AG10803 (cell line): ENCODE measurements at regions not wholly inside any gene's neighbourhood (a gene's known extent, or its start where the extent isn't known, plus 50 kb on each side); places are given as distances from the start of the nearest gene placed in this dataset.
"Not testable (repeated sequence)": the region's sequence is repeated elsewhere in the genome, so short reads cannot be mapped to it uniquely, and the experiment has no call there.

Experiments
- DNase-seq: peaks from one replicate; pipeline ENCODE4 v3.0.0; 2010; ENCODE audit warnings: low read depth
- H3K4me3 ChIP-seq: 2 replicates; pipeline ENCODE4 v1.5.1; 2011; ENCODE audit warnings: mild to moderate bottlenecking, low read length, control low read depth
- TF ChIP-seq, protein P1 (sequence below): conservative IDR thresholded peaks from 2 replicates; pipeline ENCODE4 v1.5.1; 2011; ENCODE audit warnings: mild to moderate bottlenecking, low read length, control low read depth, inconsistent platforms

GRCh38 chr4:131721883-131722282, 1427.2 kb upstream of the PCDH10 start:
- DNase-seq, result no peak
- TF ChIP-seq, protein P1, sequence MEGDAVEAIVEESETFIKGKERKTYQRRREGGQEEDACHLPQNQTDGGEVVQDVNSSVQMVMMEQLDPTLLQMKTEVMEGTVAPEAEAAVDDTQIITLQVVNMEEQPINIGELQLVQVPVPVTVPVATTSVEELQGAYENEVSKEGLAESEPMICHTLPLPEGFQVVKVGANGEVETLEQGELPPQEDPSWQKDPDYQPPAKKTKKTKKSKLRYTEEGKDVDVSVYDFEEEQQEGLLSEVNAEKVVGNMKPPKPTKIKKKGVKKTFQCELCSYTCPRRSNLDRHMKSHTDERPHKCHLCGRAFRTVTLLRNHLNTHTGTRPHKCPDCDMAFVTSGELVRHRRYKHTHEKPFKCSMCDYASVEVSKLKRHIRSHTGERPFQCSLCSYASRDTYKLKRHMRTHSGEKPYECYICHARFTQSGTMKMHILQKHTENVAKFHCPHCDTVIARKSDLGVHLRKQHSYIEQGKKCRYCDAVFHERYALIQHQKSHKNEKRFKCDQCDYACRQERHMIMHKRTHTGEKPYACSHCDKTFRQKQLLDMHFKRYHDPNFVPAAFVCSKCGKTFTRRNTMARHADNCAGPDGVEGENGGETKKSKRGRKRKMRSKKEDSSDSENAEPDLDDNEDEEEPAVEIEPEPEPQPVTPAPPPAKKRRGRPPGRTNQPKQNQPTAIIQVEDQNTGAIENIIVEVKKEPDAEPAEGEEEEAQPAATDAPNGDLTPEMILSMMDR, result no peak
- no peak overlapping the region for H3K4me3 ChIP-seq

- DNase-seq, H3K4me3 ChIP-seq: not testable (repeated sequence)
Measured at GRCh38 chr4:131723069-131723468, 1426.0 kb upstream of the PCDH10 start.

GRCh38 chr4:131724847-131725246, 1424.2 kb upstream of the PCDH10 start:
- not testable (repeated sequence) for H3K4me3 ChIP-seq, DNase-seq

DNA sequence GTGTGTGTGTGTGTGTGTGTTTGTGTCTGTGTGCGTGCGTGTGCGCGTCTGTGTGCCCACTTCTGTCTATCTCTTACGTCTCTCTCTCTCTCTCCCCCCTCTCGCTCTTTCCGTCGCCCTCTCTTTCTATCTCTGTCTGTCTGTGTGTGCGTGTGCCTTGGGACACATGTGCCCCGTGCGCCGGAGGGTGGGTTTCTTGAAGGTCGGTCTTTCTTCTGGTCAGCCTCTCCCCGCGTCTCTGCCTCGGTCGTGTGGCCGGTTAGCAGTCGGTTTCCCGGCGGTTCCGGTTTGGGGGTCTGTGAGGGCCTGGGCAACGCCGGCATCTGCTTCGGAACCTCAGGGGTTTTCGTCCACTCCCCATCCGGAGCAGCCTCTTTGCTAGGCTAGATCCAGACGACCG, 1423.6 kb upstream of the PCDH10 start:
- H3K4me3 ChIP-seq, DNase-seq: not testable (repeated sequence)

- H3K4me3 ChIP-seq, DNase-seq: not testable (repeated sequence)
Measured at GRCh38 chr4:131726940-131727339, 1422.2 kb upstream of the PCDH10 start.

DNA sequence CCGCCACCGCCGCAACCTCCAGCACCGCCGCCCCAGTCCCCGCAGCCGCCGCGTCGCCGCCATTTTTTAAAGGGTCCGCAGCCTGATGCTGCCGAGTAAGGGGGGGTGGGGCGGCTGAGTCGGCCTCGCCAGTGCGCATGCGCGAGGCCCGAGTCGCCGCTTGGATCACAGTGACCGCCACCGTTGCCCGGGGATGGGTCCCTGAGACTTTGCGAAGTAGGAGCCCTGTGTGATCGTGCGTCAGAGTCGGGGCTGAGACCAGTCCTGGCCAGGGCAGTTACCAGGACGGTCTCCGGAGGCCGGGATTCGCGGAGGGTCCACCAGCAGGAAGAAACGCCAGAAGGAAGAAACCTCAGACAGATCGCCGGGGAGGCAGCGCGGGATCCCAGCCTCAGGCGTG, 1421.7 kb upstream of the PCDH10 start:
- not testable (repeated sequence) for DNase-seq
- H3K4me3 ChIP-seq, result peak overlapping the region; percentile 30; the same call in 1 of the 2 replicates

- DNase-seq, result not testable (repeated sequence)
Measured at GRCh38 chr4:131729205-131729604, 1419.9 kb upstream of the PCDH10 start.

DNA sequence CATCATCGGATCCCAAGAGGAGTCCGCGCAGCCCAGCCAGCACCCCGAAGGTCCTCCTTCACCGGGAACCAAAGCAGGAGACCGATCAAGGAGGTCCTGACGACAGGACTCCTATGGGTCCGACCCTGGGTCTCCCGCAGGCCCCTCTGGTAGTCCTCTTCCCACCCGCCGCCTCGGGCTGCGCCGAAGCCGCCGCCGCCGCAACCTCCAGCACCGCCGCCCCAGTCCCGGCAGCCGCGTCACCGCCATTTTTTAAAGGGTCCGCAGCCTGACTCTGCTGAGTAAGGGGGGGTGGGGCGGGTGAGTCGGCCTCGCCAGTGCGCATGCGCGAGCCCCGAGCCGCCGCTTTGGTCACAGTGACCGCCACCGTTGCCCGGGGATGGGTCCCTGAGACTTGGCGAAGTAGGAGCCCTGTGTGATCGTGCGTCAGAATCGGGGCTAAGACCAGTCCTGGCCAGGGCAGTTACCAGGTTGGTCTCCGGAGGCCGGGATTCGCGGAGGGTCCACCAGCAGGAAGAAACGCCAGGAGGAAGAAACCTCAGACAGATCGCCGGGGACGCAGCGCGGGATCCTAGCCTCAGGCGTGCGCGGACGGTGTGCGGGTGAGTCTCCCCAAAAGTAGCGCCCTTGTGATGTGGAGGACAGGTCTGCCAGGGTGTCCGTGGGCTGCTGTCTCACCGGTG, 1419.2 kb upstream of the PCDH10 start:
- H3K4me3 ChIP-seq, DNase-seq: not testable (repeated sequence)

More at GRCh38 chr4:131729205-131729604, 1419.9 kb upstream of the PCDH10 start:
- not testable (repeated sequence) for H3K4me3 ChIP-seq

- not testable (repeated sequence) for H3K4me3 ChIP-seq, DNase-seq
Measured at GRCh38 chr4:131730574-131730973, 1418.5 kb upstream of the PCDH10 start.

DNA sequence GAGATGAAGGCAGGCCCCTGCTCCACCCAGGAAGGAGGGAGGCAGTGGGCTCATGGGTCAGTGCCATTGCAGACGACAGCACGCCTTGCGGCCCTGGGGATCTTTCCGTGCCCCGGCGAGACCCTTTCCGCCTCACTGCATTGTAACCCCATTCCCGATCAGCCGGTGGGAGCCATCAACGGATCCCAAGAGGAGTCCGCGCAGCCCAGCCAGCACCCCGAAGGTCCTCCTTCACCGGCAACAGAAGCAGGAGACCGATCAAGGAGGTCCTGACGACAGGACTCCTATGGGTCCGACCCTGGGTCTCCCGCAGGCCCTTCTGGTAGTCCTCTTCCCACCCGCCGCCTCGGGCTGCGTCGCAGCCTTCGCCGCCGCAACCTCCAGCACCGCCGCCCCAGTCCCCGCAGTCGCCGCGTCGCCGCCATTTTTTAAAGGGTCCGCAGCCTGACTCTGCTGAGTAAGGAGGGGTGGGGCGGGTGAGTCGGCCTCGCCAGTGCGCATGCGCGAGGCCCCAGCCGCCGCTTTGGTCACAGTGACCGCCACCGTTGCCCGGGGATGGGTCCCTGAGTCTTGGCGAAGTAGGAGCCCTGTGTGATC, 1417.0 kb upstream of the PCDH10 start:
- H3K4me3 ChIP-seq, DNase-seq: not testable (repeated sequence)

GRCh38 chr4:131734321-131734720, 1414.8 kb upstream of the PCDH10 start:
- not testable (repeated sequence) for DNase-seq, H3K4me3 ChIP-seq

DNA sequence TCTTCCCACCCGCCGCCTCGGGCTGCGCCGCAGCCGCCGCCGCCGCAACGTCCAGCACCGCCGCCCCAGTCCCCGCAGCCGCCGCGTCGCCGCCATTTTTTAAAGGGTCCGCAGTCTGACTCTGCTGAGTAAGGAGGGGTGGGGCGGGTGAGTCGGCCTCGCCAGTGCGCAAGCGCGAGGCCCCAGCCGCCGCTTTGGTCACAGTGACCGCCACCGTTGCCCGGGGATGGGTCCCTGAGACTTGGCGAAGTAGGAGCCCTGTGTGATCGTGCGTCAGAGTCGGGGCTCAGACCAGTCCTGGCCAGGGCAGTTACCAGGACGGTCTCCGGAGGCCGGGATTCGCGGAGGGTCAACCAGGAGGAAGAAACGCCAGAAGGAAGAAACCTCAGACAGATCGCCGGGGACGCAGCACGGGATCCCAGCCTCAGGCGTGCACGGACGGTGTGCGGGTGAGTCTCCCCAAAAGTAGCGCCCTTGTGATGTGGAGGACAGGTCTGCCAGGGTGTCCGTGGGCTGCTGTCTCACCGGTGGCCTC, 1414.2 kb upstream of the PCDH10 start:
- DNase-seq, H3K4me3 ChIP-seq: not testable (repeated sequence)

DNA sequence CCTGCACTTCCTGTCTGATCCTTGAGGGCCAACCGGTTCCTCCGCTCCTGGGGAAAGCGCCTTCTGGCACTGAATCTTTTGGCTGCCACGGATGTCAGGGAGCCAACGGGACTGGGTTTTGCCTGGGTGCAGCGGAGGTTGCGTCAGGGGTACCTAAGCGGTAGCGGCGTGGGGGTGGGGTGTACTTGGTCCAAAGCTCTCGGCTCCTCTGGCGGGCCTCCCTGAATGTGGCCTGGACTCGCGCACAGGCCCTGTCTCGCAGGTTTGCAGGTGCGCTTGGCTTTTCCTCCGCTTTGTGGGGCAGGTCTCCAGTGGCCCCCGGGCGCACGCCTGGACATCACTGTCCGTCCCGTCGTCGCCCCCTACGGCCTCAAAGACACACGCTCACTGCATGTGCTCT, 1410.1 kb upstream of the PCDH10 start:
- not testable (repeated sequence) for DNase-seq

GRCh38 chr4:131741836-131742235, 1407.3 kb upstream of the PCDH10 start:
- not testable (repeated sequence) for H3K4me3 ChIP-seq, DNase-seq

More for the DNA sequence above, 1410.1 kb upstream of the PCDH10 start:
- not testable (repeated sequence) for H3K4me3 ChIP-seq

- H3K4me3 ChIP-seq, DNase-seq: not testable (repeated sequence)
Measured at GRCh38 chr4:131742536-131743205, 1406.4 kb upstream of the PCDH10 start.

- DNase-seq, result not testable (repeated sequence)
Measured at GRCh38 chr4:131743348-131743747, 1405.7 kb upstream of the PCDH10 start.

GRCh38 chr4:131747203-131747602, 1401.9 kb upstream of the PCDH10 start:
- DNase-seq, H3K4me3 ChIP-seq: not testable (repeated sequence)

More at GRCh38 chr4:131743348-131743747, 1405.7 kb upstream of the PCDH10 start:
- H3K4me3 ChIP-seq, result not testable (repeated sequence)

GRCh38 chr4:131749224-131749623, 1399.9 kb upstream of the PCDH10 start:
- H3K4me3 ChIP-seq, DNase-seq: not testable (repeated sequence)

GRCh38 chr4:131750006-131750405, 1399.1 kb upstream of the PCDH10 start:
- DNase-seq, H3K4me3 ChIP-seq: not testable (repeated sequence)
